ENCODE measurements at regions not wholly inside any gene's neighbourhood (a gene's known extent, or its start where the extent isn't known, plus 50 kb on each side); places are given as distances from the start of the nearest gene placed in this dataset.

- Histone ChIP-seq H3K27ac (no peak overlapping the region), H3K36me3 (no peaks in the 10 kb centered on the region), H3K4me1 (peaks cover 0 to 3% (median 0%) of the 10 kb centered on the region in 12 donors), H3K4me3 (no peak overlapping the region), H3K27me3 (peaks cover 0 to 5% (median 0%) of the 10 kb centered on the region in 9 donors), H3K9me3 (no peaks in the 10 kb centered on the region)
- ATAC-seq (no peak), DNase-seq (no peak)
- 22 to 45% (median 35%) methylated on average over 6 of the region's 6 CpGs for WGBS, 4 donors
- TF ChIP-seq, protein P1, sequence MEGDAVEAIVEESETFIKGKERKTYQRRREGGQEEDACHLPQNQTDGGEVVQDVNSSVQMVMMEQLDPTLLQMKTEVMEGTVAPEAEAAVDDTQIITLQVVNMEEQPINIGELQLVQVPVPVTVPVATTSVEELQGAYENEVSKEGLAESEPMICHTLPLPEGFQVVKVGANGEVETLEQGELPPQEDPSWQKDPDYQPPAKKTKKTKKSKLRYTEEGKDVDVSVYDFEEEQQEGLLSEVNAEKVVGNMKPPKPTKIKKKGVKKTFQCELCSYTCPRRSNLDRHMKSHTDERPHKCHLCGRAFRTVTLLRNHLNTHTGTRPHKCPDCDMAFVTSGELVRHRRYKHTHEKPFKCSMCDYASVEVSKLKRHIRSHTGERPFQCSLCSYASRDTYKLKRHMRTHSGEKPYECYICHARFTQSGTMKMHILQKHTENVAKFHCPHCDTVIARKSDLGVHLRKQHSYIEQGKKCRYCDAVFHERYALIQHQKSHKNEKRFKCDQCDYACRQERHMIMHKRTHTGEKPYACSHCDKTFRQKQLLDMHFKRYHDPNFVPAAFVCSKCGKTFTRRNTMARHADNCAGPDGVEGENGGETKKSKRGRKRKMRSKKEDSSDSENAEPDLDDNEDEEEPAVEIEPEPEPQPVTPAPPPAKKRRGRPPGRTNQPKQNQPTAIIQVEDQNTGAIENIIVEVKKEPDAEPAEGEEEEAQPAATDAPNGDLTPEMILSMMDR (IDR thresholded peaks at IDR 0.05), result no peak
- no peak for TF ChIP-seq POLR2A (IDR thresholded peaks at IDR 0.05)
- intact Hi-C loops (cut with DNase I), result no loop called here
Observed at GRCh38 chr16:26189536-26189935, 497.8 kb downstream of the HS3ST4 start.

DNA sequence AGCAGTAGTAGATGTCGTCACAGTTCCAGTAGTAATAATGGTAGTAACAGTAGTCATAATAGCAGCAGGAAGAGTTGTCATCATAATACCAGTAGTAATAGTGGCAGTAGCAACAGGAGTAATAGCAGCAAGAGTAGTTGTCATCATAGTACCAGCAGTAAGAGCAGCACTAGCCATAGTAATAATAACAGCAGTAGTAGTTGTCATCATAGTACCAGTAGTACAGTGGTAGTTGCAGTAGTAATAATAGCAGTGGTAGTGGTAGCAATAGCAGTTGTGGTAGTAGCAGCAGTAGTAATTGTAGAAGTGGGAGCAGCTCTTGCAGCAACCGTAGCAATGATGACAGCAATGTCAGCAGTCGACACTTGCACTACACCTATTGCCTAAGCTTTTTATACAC is 502.8 kb downstream of the HS3ST4 start:
- H3K4me3 ChIP-seq, result no peak overlapping the region
- H3K4me1 ChIP-seq, result peaks cover 0 to 37% (median 3%) of the 10 kb centered on the region in 12 donors
- TF ChIP-seq POLR2A (IDR thresholded peaks at IDR 0.05), result no peak
- TF ChIP-seq, protein P1 (IDR thresholded peaks at IDR 0.05), result no peak
- no peak overlapping the region for H3K27ac ChIP-seq
- DNase-seq (no peak), ATAC-seq (no peak)
- 60 to 77% (median 71%) methylated on average over 3 of the region's 3 CpGs for WGBS, 4 donors
- no peaks in the 10 kb centered on the region for H3K9me3 ChIP-seq
- intact Hi-C loops (cut with DNase I), result no loop called here
- no peaks in the 10 kb centered on the region for H3K36me3 ChIP-seq
- no peaks in the 10 kb centered on the region for H3K27me3 ChIP-seq

DNA sequence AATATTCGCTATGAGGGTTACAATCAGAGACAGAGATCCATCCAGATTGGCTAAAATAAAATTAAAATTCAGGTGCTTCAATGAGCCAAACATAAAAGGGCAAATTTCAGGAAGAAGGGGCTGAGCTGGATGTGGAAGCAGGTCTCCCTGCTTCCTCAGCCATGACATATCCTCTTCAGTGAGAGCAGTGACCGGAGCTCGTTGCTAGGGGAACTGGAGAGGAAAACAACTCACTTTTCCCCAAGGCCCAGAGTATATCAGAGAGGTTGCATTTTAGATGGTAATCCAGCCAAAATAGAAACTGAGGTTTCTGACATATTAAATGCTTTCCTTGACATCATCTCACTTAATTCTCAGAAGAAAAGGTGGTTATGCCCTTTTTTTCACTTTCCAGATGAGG is 503.5 kb downstream of the HS3ST4 start:
- H3K4me1 ChIP-seq, result peaks cover 0 to 37% (median 3%) of the 10 kb centered on the region in 12 donors
- no peaks in the 10 kb centered on the region for H3K9me3 ChIP-seq
- H3K4me3 ChIP-seq, result no peak overlapping the region
- peak overlapping the region in 3 of 12 donors; percentile 60 to 75 (median 62) for H3K27ac ChIP-seq
- no peak for TF ChIP-seq POLR2A (IDR thresholded peaks at IDR 0.05)
- TF ChIP-seq, protein P1 (IDR thresholded peaks at IDR 0.05), result no peak
- 38 to 51% (median 46%) methylated on average over 3 of the region's 3 CpGs for WGBS, 4 donors
- ATAC-seq (peak in 1 of 4 donors; percentile 84), DNase-seq (peak in 2 of 5 donors; percentile 15 to 30)
- H3K27me3 ChIP-seq, result no peaks in the 10 kb centered on the region
- no peaks in the 10 kb centered on the region for H3K36me3 ChIP-seq
- intact Hi-C loops (cut with DNase I), result no loop called here

DNA sequence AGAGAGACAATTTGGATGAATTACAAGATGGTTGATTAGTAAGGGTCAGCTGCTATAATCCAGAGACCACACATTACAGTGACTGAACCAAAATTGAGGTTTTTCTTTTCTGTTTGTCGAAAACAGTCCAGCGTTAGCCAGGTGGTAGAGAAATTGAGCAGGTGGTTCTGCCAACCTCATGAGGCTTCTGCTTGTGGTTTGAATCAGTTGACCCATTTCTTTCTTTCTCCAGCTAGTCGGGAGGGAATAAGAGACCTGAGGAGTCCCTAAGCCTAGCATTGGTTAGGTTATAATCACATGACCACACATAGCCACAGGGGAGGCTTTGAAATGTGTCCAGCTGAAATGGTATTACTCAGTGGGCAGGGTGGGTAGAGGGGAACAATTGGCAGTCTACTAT is 504.6 kb downstream of the HS3ST4 start:
- intact Hi-C loops (cut with DNase I), result no loop called here
- Histone ChIP-seq H3K27me3 (no peaks in the 10 kb centered on the region), H3K4me1 (peaks cover 0 to 37% (median 3%) of the 10 kb centered on the region in 12 donors), H3K4me3 (no peak overlapping the region), H3K27ac (peak overlapping the region in 5 of 12 donors; percentile 51 to 75 (median 62)), H3K9me3 (no peaks in the 10 kb centered on the region), H3K36me3 (no peaks in the 10 kb centered on the region)
- no peak for TF ChIP-seq POLR2A (IDR thresholded peaks at IDR 0.05)
- TF ChIP-seq, protein P1 (IDR thresholded peaks at IDR 0.05), result no peak
- no peak for DNase-seq
- 58 to 83% (median 72%) methylated on average over 3 of the region's 3 CpGs for WGBS, 4 donors
- ATAC-seq, result no peak

Data from heart left ventricle (tissue), 16 donors.